SU-DHL-6 (cell line): ENCODE measurements at regions not wholly inside any gene's neighbourhood (a gene's known extent, or its start where the extent isn't known, plus 50 kb on each side); places are given as distances from the start of the nearest gene placed in this dataset.
"Not testable (repeated sequence)": the region's sequence is repeated elsewhere in the genome, so short reads cannot be mapped to it uniquely, and the experiment has no call there.

Experiments used
- H2AFZ ChIP-seq: fragments of 200-600 bp; sonication (generic); 2 replicates; pipeline ENCODE4 v1.6.1; 2014; ENCODE audit warnings: low read depth, mild to moderate bottlenecking, moderate library complexity, mixed read lengths, antibody characterized with exemption, low read length; ENCODE audit not compliant: severe bottlenecking
- H3F3A ChIP-seq: fragments of 200-600 bp; shearing (Covaris generic); 2 replicates; pipeline ENCODE4 v1.6.0; 2016; ENCODE audit warnings: antibody characterized with exemption, mild to moderate bottlenecking; ENCODE audit not compliant: insufficient read depth
- H3K27ac ChIP-seq: fragments of 200-600 bp; sonication (generic); 2 replicates; pipeline ENCODE4 v1.5.1; 2016; ENCODE audit warnings: low read depth, mild to moderate bottlenecking, low read length, moderate library complexity, mixed read lengths
- H3K27me3 ChIP-seq: fragments of 200-600 bp; sonication (generic), shearing (Covaris generic); 2 replicates; pipeline ENCODE4 v1.6.0; 2014; ENCODE audit warnings: mild to moderate bottlenecking, low read length
- H3K36me3 ChIP-seq: fragments of 200-600 bp; sonication (generic); 2 replicates; pipeline ENCODE4 v1.6.1; 2014; ENCODE audit warnings: mild to moderate bottlenecking, low read length, mixed read lengths
- H3K4me2 ChIP-seq: fragments of 300-600, 200-600 bp; shearing (Covaris generic), sonication (generic); 2 replicates; pipeline ENCODE4 v1.6.0; 2014; ENCODE audit warnings: low read length, low read depth, mild to moderate bottlenecking; ENCODE audit not compliant: poor library complexity, severe bottlenecking
- H3K4me3 ChIP-seq: fragments of 200-600 bp; sonication (generic); 2 replicates; pipeline ENCODE4 v1.5.1; 2014; ENCODE audit warnings: antibody characterized with exemption, low read length, mild to moderate bottlenecking, mixed read lengths; ENCODE audit not compliant: insufficient read depth, poor library complexity, severe bottlenecking
- H3K79me2 ChIP-seq: fragments of 200-600 bp; sonication (generic); 2 replicates; pipeline ENCODE4 v1.6.1; 2014; ENCODE audit warnings: mild to moderate bottlenecking, low read length, moderate library complexity; ENCODE audit not compliant: insufficient read depth
- H3K9ac ChIP-seq: fragments of 200-600 bp; sonication (generic); 2 replicates; pipeline ENCODE4 v1.7.0; 2014; ENCODE audit warnings: mild to moderate bottlenecking, low read length
- H3K9me2 ChIP-seq: fragments of 200-600 bp; sonication (generic); replicated peaks from 2 replicates; pipeline ENCODE4 v1.6.1; 2014; ENCODE audit warnings: low read length; ENCODE audit not compliant: insufficient read depth
- H3K9me3 ChIP-seq: fragments of 200-600 bp; sonication (generic); 2 replicates; pipeline ENCODE4 v1.6.1; 2014; ENCODE audit warnings: low read length, mixed read lengths; ENCODE audit not compliant: insufficient read depth
- H4K20me1 ChIP-seq: fragments of 200-600 bp; sonication (generic); 2 replicates; pipeline ENCODE4 v1.6.1; 2014; ENCODE audit warnings: low read depth, mild to moderate bottlenecking, antibody characterized with exemption, low read length, moderate library complexity, mixed read lengths
- CTCF ChIP-seq: fragments of 200-600 bp; sonication (generic); IDR thresholded peaks from one replicate; pipeline ENCODE4 v1.5.1; 2017; ENCODE audit warnings: antibody characterized with exemption, mild to moderate bottlenecking, low read length, moderate library complexity; ENCODE audit not compliant: insufficient read depth, poor library complexity, severe bottlenecking
- EZH2phosphoT487 ChIP-seq: fragments of 200-600 bp; sonication (generic), shearing (Covaris generic); conservative IDR thresholded peaks from 2 replicates; pipeline ENCODE4 v1.6.1; 2018; ENCODE audit warnings: mild to moderate bottlenecking, antibody characterized with exemption, low read length, moderate library complexity, mixed read lengths

- Histone ChIP-seq H3K9me2 (no peaks in the 10 kb centered on the region), H3K4me2 (no peak overlapping the region), H2AFZ (no peak overlapping the region), H4K20me1 (no peaks in the 10 kb centered on the region), H3K79me2 (no peaks in the 10 kb centered on the region), H3K36me3 (no peaks in the 10 kb centered on the region), H3F3A (no peaks in the 10 kb centered on the region), H3K4me3 (no peak overlapping the region), H3K27ac (no peak overlapping the region), H3K9me3 (no peaks in the 10 kb centered on the region), H3K27me3 (no peaks in the 10 kb centered on the region), H3K9ac (no peak overlapping the region)
- TF ChIP-seq CTCF, result no peak
- no peak for TF ChIP-seq EZH2phosphoT487
Observed at GRCh38 chr2:134035605-134036370, 218.1 kb upstream of the MGAT5 start.

GRCh38 chr2:134039912-134040581 lies 213.8 kb upstream of the MGAT5 start:
- Histone ChIP-seq H3K9me2 (no peaks in the 10 kb centered on the region), H3K9me3 (no peaks in the 10 kb centered on the region), H3K4me3 (no peak overlapping the region), H4K20me1 (no peaks in the 10 kb centered on the region), H3F3A (no peaks in the 10 kb centered on the region), H3K27me3 (no peaks in the 10 kb centered on the region), H3K27ac (no peak overlapping the region), H3K9ac (no peak overlapping the region), H2AFZ (no peak overlapping the region), H3K79me2 (no peaks in the 10 kb centered on the region), H3K36me3 (no peaks in the 10 kb centered on the region), H3K4me2 (no peak overlapping the region)
- TF ChIP-seq CTCF (no peak), EZH2phosphoT487 (no peak)

GRCh38 chr2:134040626-134041172 lies 213.2 kb upstream of the MGAT5 start:
- H3K4me2 ChIP-seq, H3K36me3 ChIP-seq, H3K27ac ChIP-seq, H3K79me2 ChIP-seq, H3K27me3 ChIP-seq, H3K9me3 ChIP-seq, H2AFZ ChIP-seq, H3K4me3 ChIP-seq, H4K20me1 ChIP-seq, H3F3A ChIP-seq, H3K9ac ChIP-seq, H3K9me2 ChIP-seq: not testable (repeated sequence)

- no peaks in the 10 kb centered on the region for H3K36me3 ChIP-seq
- no peak overlapping the region for H3K27ac ChIP-seq
- H3K27me3 ChIP-seq, result no peaks in the 10 kb centered on the region
- H3K4me3 ChIP-seq, result no peak overlapping the region
- TF ChIP-seq CTCF (no peak), EZH2phosphoT487 (no peak)
- no peaks in the 10 kb centered on the region for H3K9me3 ChIP-seq
- no peaks in the 10 kb centered on the region for H3K79me2 ChIP-seq
- no peaks in the 10 kb centered on the region for H3K9me2 ChIP-seq
- H3F3A ChIP-seq, result no peaks in the 10 kb centered on the region
- no peak overlapping the region for H3K4me2 ChIP-seq
- no peaks in the 10 kb centered on the region for H4K20me1 ChIP-seq
- H3K9ac ChIP-seq, result no peak overlapping the region
- no peak overlapping the region for H2AFZ ChIP-seq
Observed at GRCh38 chr2:134041877-134042276, 212.0 kb upstream of the MGAT5 start.

GRCh38 chr2:134043028-134043427 lies 210.8 kb upstream of the MGAT5 start:
- not testable (repeated sequence) for H3K4me3 ChIP-seq, H3K79me2 ChIP-seq

More at GRCh38 chr2:134043028-134043427, 210.8 kb upstream of the MGAT5 start:
- not testable (repeated sequence) for H3F3A ChIP-seq, H3K27ac ChIP-seq, H4K20me1 ChIP-seq, H2AFZ ChIP-seq, H3K9ac ChIP-seq, H3K9me2 ChIP-seq, H3K4me2 ChIP-seq, H3K36me3 ChIP-seq, H3K9me3 ChIP-seq, H3K27me3 ChIP-seq
